ENCODE measurements at regions not wholly inside any gene's neighbourhood (a gene's known extent, or its start where the extent isn't known, plus 50 kb on each side); places are given as distances from the start of the nearest gene placed in this dataset.
"Not testable (repeated sequence)": the region's sequence is repeated elsewhere in the genome, so short reads cannot be mapped to it uniquely, and the experiment has no call there.

DNA sequence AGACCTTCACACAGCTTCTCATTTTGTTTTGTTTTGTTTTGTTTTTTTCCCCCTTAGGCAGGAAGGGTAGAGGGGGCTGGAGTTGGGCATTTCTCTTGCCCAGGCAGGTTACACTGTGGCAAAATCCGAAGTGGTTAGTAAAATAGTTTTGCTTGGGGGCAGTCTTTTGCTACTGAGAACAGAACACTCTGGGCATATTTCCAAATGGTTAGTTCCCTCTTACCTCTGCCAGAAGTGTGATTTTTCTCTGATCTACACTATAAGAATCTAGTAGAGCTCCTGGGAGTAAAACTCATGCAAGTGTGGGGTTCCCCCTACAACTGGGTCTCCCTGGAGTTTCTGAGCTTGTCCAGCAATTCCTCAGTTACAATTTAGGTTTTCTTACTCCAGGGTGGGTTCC, 61.7 kb downstream of the NPS start:
- DNase-seq, result no peak

DNA sequence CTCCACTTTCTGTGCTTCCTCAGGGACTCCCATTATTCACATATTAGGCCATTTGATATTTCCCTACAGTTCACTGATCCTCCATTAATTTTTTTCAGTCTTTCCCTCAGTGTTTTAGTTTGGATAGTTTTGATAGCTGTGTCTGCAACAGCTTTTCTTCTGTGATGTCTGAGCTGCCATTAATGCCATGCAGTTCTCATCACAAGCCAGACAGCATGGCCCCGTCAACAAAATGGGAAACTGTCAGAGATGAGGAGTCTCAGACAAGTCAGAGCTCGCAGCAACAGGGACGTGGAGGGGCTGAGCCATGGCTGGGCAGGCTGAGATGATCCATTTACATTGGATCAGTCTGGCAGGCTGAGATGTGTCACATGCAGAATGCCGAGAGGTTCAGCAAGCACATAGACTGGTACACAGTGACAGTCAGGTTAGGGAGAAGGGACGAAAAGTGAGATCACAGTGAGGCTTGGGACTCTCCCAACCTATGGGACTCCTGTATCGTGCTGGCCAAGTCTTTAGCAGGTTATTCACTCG, 65.4 kb downstream of the NPS start:
- no peak for DNase-seq

DNA sequence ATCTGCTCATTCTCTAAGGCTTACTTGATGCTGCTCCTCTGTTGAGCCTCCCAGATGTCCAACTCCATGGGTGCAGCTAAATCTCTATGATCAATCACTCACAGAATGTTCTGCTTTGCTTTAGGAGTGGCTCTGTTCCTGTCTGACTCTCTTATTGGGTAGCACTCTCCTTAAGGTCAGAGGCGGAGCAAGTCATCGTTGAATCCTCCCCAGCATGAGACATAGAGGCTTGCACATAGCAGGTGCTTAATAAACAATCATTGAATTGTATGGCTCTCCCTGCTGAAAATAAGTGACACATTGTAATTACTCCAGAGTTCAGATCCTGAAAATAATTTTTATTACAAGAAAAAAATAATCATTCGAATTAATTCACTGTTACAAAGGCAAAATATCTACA, 69.7 kb downstream of the NPS start:
- DNase-seq, result no peak

DNA sequence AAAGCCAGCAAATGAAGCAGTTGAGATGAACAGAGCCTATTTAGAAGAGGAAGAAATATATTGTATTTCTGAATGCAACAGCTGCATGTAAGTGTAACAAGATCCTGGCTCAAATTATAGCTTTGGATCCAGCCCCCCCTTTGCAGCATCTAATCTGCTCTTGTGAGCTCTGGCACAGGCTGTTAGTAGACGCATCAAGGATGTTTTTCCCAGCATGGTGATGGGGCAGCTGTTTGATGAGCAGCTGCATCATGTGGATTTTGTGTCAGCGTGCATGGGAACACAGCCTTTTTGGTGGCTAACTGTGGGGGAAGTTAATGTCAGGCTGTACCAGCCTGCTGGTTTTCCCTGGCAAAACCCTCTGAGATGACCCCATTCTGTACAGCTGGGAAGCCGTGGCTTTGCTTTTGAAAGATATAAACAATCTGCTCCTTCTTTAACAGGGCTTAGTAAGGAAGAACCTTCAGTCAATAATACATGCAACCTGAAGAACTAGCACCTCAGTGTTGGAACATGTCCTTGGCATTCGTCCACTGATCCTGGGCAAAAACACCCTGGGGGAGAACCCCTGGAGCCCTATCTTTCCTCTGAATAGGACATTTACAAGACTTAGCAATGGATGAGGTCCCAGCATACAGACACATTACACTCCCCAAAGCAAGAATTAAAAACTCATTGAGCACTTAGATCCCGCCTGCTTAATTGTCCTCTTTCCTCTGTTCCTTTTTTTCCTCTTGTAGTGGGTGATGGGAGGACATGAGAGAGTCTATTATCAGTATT, 70.6 kb downstream of the NPS start:
- no peak for DNase-seq

DNA sequence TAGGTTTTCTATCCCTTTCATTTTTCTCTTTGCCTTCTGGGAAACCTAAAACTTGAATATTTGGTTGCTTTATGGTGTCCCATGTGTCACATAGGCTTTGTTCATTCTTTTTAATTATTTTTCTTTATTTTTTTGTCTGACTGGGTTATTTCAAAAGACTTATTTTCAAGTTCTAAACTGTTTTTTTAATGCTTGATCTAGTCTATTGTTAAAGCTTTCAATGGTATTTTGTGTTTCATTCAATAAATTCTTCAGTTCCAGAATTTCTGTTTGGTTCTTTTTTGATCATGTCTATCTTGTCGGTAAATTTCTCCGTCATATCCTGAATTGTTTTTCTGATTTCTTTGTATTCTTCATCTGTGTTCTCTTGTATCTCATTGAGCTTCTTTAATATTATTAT, 86.8 kb downstream of the NPS start:
- DNase-seq, result no peak

DNA sequence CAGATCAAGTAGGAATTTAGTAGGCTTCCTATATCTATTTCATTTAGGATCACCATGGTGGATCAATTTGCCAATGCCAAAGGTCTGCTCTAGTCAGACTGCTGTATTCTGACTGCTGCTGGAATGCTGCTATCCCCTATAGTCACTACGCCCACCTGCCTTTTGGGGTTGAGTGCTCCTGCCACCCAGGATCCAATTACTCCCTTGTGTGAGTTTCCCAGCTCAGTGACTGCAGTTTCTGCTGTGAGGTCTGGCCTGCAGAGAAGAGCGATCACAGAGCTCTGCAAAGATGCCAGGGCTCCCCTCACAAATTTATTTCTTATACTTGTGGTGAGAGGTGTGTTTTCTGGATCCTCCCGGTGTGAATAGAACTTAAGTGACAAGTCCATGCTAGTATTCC, 88.1 kb upstream of the FOXI2 start:
- no peak for DNase-seq

DNA sequence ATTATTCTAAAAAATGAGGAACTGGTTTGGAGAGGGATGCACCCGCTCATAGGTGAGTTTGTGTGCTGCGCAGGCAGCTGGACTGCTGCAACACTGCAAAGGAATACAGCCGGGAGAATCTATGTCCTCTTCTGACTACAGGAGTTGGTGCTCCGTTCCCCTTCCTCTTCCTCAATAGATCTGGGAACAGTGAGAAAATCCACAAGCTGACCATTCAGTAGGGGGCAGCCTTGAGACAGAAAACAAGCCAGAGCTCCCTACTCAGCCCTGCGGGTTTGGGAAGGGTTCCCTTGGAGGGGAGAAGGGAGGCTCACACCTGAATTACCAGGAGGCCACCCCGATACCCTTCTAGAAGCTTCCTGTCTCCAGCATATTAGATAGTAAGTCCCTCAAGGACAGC, 87.3 kb upstream of the FOXI2 start:
- peak in 1 of 2 experiments; percentile 3 for DNase-seq

DNA sequence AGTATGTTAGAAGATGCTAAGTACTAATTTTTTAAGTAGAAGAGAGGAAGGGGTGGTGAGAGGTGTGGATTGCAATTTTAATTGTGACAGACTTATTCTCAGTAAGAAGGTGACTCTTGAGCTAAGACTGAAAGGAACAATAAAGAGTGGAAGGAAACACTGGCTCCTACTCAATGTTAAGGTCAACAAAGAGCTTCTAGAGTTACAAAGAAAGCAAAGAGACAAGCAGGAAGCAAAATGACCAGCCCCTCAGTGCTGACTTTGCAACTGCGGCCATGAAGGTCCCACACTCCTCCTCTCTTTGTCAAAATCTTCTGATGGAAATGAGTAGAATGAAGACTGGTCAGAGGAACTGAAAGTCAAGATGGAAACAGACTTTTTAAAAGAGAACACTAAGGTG, 79.9 kb upstream of the FOXI2 start:
- no peak for DNase-seq

DNA sequence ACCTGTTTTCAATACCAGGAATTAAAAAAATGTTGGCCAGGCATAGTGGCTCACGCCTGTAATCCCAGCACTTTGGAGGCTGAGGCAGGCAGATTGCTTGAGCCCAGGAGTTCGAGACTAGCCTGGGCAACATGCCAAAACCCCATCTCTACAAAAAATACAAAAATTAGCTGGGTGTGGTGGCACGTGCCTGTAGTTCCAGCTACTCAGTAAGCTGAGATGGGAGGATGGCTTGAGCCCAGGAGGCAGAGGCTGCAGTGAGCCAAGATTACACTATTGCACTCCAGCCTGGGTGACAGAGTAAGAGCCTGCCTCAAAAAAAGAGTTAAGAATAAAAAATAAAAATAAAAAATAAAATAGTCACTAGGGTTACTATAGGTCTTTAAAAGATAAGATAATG, 60.6 kb upstream of the FOXI2 start:
- not testable (repeated sequence) for DNase-seq

DNA sequence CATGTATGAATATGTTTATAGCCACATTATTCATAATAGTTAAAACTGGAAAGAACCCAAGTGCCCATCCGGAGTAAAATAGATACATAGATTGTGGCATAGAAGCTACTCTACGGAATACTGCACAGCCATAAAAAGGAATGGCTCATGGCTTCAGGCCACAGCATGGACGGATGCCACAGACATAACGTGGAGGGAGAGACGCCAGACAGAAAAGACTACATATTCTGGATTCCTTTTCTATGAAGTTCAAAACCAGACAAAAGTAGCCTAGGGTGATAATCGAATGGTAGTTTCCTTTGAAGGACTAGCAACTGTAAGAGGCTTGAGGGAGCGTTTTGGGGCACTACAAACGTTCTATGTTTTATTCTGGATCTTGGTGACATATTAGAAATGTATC, 58.9 kb upstream of the FOXI2 start:
- DNase-seq, result no peak

DNA sequence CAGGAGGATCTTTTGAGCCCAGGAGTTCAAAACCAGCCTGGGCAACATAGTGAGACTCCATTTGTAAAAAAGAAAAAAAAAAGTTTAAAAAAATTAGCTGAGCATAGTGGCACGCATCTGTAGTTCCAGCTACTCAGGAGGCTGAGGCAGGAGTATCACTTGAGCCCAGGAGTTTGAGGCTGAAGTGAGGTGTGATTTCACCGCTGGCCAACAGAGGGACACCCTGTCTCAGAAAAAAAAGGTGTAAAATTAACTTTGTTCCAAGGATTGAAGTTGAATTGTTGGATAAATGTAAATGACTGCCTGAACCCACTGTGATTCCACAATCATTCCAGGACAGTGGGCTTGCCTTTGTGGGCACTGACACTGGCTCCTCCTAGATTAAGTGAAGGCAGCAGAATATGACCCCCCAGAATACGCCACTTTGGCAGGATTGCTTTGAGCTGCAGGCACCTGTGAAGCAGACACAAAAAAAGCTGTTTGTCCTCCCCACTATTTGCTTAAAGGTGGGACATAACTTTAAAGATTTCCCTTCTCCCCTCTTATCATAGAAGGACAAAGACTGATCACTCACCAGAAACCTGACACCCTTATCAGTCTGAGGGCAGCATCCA, 57.2 kb upstream of the FOXI2 start:
- DNase-seq, result no peak
